HFFc6 (cell line): ENCODE measurements at regions not wholly inside any gene's neighbourhood (a gene's known extent, or its start where the extent isn't known, plus 50 kb on each side); places are given as distances from the start of the nearest gene placed in this dataset.
A peak's percentile ranks its signal among the peaks of the same experiment; 100 is the strongest.

ENCODE experiments used
- DNase-seq: peaks from one replicate; pipeline ENCODE4 v3.0.0-alpha.2; 2018
- H3K27ac Mint-ChIP-seq: 2 replicates; pipeline ENCODE4 v1.8.0; 2020; ENCODE audit warnings: mild to moderate bottlenecking, mixed read lengths
- H3K27me3 Mint-ChIP-seq: 2 replicates; pipeline ENCODE4 v1.8.0; 2021; ENCODE audit warnings: mild to moderate bottlenecking, moderate library complexity, mixed read lengths; ENCODE audit not compliant: insufficient read depth
- H3K36me3 Mint-ChIP-seq: 2 replicates; pipeline ENCODE4 v1.8.0; 2021; ENCODE audit warnings: low read depth, mixed read lengths
- H3K4me1 Mint-ChIP-seq: 2 replicates; pipeline ENCODE4 v1.8.0; 2020; ENCODE audit warnings: low read depth, mixed read lengths
- H3K4me3 Mint-ChIP-seq: 2 replicates; pipeline ENCODE4 v1.8.0; 2020; ENCODE audit warnings: mild to moderate bottlenecking, moderate library complexity, mixed read lengths
- H3K9me3 Mint-ChIP-seq: 2 replicates; pipeline ENCODE4 v1.8.0; 2020; ENCODE audit warnings: mild to moderate bottlenecking, mixed read lengths
- TF ChIP-seq, protein P1 (sequence below): fragments of 200-600 bp; sonication (generic); IDR thresholded peaks from 2 replicates; pipeline ENCODE4 v1.5.0; 2021; ENCODE audit warnings: antibody characterized with exemption, mild to moderate bottlenecking

DNA sequence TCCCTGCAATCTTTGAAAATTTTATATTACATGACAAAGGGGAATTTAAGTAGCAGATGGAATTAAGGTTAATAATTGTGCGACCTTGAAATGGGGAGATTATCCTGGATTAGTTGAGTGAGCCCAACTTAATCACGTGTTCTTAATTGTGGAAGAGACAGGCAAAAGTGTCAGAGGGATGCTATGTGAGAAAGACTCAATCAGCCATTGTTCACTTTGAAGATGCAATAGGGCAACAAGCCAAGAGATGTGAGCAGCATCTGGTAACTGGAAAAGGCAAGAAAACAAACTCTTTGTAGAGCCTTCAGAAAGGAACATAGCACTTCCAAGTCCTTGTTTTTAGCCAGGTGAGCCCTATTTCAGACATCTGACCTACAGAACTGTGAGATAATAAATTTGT is 247.7 kb downstream of the SLITRK1 start:
- no peak overlapping the region for H3K27ac Mint-ChIP-seq
- no peaks in the 10 kb centered on the region for H3K9me3 Mint-ChIP-seq
- no peaks in the 10 kb centered on the region for H3K27me3 Mint-ChIP-seq
- TF ChIP-seq, protein P1, sequence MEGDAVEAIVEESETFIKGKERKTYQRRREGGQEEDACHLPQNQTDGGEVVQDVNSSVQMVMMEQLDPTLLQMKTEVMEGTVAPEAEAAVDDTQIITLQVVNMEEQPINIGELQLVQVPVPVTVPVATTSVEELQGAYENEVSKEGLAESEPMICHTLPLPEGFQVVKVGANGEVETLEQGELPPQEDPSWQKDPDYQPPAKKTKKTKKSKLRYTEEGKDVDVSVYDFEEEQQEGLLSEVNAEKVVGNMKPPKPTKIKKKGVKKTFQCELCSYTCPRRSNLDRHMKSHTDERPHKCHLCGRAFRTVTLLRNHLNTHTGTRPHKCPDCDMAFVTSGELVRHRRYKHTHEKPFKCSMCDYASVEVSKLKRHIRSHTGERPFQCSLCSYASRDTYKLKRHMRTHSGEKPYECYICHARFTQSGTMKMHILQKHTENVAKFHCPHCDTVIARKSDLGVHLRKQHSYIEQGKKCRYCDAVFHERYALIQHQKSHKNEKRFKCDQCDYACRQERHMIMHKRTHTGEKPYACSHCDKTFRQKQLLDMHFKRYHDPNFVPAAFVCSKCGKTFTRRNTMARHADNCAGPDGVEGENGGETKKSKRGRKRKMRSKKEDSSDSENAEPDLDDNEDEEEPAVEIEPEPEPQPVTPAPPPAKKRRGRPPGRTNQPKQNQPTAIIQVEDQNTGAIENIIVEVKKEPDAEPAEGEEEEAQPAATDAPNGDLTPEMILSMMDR: no peak
- H3K36me3 Mint-ChIP-seq: no peaks in the 10 kb centered on the region
- H3K4me1 Mint-ChIP-seq: 0 out of 2 replicates have a peak, but pooled peaks cover 4% of the 10 kb centered on the region
- no peak overlapping the region for H3K4me3 Mint-ChIP-seq
- no peak for DNase-seq

- 0 out of 2 replicates have a peak, but pooled peaks cover 4% of the 10 kb centered on the region for H3K4me1 Mint-ChIP-seq
- H3K9me3 Mint-ChIP-seq: no peaks in the 10 kb centered on the region
- no peak for DNase-seq
- no peak overlapping the region for H3K4me3 Mint-ChIP-seq
- H3K27ac Mint-ChIP-seq: no peak overlapping the region
- no peaks in the 10 kb centered on the region for H3K27me3 Mint-ChIP-seq
- TF ChIP-seq, protein P1: no peak
- no peaks in the 10 kb centered on the region for H3K36me3 Mint-ChIP-seq
Observed at GRCh38 chr13:83633746-83634145, 248.5 kb downstream of the SLITRK1 start.

- TF ChIP-seq, protein P1: no peak
- H3K4me1 Mint-ChIP-seq: peaks cover 39% of the 10 kb centered on the region
- H3K9me3 Mint-ChIP-seq: peaks cover 11% of the 10 kb centered on the region
- H3K27me3 Mint-ChIP-seq: no peaks in the 10 kb centered on the region
- peaks cover 13% of the 10 kb centered on the region; the same call in 1 of the 2 replicates for H3K36me3 Mint-ChIP-seq
- DNase-seq: peak; percentile 16
- no peak overlapping the region for H3K4me3 Mint-ChIP-seq
- H3K27ac Mint-ChIP-seq: peak overlapping the region; percentile 26; the same call in 1 of the 2 replicates
Observed at GRCh38 chr13:83622422-83622784, 259.9 kb downstream of the SLITRK1 start.

DNA sequence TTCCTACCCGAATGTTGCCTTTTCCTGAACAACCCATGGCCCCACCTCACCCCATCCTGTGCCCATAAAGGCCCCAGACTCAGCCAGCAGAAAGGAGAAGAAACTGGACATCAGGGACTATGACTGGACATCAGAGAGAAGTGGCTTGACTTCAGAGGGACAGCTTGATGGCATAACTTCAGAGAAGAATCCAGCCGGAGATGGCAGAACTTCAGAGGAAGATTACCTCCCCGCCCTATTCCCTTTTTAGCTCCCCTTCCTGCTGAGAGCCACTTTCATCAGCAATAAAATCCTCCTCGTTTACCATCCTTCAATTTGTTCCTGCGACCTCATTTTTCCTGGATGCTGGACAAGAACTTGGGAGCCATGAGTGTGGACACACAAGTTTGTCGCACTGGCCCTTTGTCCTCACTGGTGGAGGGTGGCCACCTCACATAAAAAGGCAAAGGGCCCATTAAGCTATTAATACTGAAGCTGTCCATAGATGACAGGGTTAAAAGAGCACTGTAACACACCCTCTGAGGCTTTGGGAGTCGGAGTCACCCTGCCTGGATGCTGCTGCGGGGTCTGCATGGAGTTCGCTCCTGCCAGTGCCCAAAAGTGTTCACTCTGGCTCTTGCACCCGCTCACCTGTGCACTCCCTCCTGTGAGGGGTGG is 260.4 kb downstream of the SLITRK1 start:
- no peak for DNase-seq
- H3K4me3 Mint-ChIP-seq: no peak overlapping the region
- H3K27me3 Mint-ChIP-seq: no peaks in the 10 kb centered on the region
- TF ChIP-seq, protein P1: no peak
- no peak overlapping the region for H3K27ac Mint-ChIP-seq
- H3K4me1 Mint-ChIP-seq: peaks cover 44% of the 10 kb centered on the region
- peaks cover 13% of the 10 kb centered on the region; the same call in 1 of the 2 replicates for H3K36me3 Mint-ChIP-seq
- H3K9me3 Mint-ChIP-seq: peaks cover 11% of the 10 kb centered on the region

- TF ChIP-seq, protein P1: no peak
Observed at GRCh38 chr13:83620530-83621220, 261.6 kb downstream of the SLITRK1 start.

More at GRCh38 chr13:83620530-83621220, 261.6 kb downstream of the SLITRK1 start:
- H3K27me3 Mint-ChIP-seq: no peaks in the 10 kb centered on the region
- H3K36me3 Mint-ChIP-seq: peaks cover 13% of the 10 kb centered on the region; the same call in 1 of the 2 replicates
- H3K9me3 Mint-ChIP-seq: peaks cover 11% of the 10 kb centered on the region
- H3K27ac Mint-ChIP-seq: no peak overlapping the region
- DNase-seq: peak; percentile 23
- H3K4me1 Mint-ChIP-seq: peaks cover 56% of the 10 kb centered on the region
- H3K4me3 Mint-ChIP-seq: no peak overlapping the region
